ENCODE measurements at regions not wholly inside any gene's neighbourhood (a gene's known extent, or its start where the extent isn't known, plus 50 kb on each side); places are given as distances from the start of the nearest gene placed in this dataset.
A peak's percentile ranks its signal among the peaks of the same experiment; 100 is the strongest.
"Not testable (repeated sequence)": the region's sequence is repeated elsewhere in the genome, so short reads cannot be mapped to it uniquely, and the experiment has no call there.

- DNase-seq (ENCODE audit: low spot score) = no peak
These were observed 141.1 kb upstream of the PRSS16 start for GRCh38 chr6:27106382-27106781.

DNA sequence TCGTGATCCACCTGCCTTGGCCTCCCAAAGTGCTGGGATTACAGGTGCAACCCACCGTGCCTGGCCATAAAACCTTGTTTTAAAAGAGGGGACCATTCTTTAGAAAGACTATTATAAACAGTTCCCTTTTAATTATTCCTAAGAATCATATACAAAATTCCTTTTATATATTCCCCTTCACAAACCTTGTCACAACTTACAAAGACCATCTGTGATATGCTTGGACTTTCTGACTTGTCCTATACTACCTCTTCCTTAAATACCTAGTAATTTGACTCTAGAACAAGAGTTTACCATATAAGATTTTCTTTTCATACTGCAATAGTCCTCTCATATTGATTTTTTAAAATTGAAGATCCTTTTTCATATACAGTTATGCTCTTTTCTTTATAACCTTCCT lies 135.8 kb upstream of the PRSS16 start:
- no peak for DNase-seq (ENCODE audit: low spot score)

GRCh38 chr6:27112974-27113373 lies 134.5 kb upstream of the PRSS16 start:
- no peak for DNase-seq (ENCODE audit: low spot score)

DNA sequence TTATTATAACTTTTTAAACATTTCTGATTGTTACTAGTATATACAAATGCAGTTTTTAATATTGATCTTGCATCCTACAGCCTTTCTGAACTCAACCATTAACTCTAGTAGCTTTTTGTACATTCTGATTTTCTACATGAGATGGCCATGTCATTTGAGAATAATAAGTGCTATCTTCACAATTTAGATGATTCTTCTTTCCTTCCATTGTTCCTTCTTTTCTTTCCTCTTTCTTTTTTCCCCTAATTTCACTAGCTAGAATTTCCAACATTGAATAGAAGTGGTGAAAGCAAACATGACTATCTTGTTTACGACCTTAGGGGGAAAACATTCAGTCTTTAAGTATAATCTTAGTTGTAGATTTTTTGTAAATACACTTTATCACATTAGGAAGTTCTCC lies 128.2 kb upstream of the PRSS16 start:
- no peak for DNase-seq (ENCODE audit: low spot score)

DNA sequence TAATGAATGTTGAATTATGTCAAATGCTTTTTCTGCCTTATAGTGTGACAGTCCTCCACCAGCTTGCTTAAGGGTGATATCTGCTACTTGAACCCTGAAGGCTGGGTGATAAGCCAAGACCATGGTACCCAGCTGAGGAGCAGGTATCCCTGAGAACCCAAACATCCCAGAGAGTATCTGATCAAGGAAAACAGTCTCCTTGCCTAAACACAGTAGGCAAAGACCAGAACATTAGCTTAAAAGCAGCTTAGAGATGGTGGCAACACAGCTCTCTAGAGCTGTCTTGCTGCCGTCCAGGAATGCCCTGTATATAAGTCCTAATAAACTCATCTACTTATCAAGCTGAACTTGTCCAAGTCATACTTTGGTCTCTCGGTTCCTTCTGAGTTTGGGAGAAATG lies 127.7 kb upstream of the PRSS16 start:
- no peak for DNase-seq (ENCODE audit: low spot score)

DNA sequence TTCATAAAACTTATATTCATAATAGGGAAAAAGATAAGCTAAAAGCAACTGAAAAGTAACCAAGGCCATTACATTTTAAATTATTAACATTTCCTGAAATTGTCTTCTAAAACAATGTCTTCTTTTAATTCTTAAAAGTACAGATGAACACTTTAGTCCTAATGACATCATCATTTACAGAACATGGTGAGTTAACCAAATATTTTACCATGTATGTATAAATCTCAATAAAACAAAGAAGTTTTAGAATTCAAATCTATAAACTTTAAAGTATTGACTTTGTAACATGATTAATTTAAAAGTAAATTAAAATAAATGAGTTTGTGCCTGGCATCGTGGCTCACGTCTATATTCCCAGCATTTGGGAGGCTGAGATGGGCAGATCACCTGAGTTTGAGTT lies 125.9 kb upstream of the PRSS16 start:
- no peak for DNase-seq (ENCODE audit: low spot score)

DNA sequence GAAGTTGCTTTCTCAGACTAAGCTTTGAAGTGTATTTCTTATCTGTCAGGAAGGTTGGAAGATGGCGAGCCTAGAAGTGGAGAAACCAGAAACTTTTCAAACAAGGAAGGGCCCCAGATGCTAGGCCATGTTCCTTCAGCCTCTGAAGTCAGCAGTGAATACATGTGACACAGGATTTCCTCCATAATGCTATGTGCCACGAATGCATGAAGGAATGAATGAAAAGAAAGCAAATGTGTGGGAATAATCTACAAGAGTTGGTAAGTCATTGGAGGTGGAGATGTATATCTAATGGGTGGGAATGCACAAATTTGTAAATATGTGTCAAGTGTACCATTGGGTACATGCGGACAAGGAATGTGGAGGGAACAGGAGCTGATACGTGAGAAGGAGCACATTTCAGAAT lies 123.2 kb upstream of the PRSS16 start:
- DNase-seq (ENCODE audit: low spot score) = no peak

DNA sequence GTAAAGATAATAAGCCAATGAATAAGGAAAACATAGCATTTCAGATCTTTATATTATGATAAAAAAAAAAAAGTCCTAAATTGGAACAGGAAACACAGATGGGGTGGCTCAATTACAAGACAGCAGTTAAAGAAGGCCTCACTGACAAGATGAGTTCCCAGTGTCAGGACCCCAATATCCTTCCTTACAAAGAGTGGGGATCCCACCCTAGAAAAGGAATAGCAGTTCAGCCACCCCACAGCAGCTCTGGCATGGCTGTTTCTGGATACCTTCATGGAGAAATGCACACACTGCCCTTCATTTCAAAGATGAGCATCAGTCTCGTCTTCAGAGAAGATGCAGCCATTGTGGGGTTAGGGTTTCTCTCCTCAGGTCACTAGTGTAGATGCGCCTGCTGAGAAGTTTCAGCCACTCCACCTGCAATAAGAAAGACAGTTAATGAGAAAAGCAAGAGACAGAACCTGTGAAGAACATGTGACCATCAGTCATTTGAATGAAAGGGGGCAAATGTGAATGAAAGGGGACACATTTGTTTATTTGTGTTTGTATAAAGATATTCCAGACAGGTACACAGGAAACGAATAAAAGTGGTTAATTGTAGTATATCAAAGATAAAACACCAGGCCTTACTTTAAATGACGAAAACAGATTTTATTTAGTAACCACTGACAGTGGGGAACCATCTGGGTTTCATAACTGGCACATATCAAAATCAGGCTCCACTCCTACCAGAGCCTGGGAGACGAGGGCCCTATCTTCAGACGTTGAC lies 121.3 kb upstream of the PRSS16 start:
- no peak for DNase-seq (ENCODE audit: low spot score)

DNA sequence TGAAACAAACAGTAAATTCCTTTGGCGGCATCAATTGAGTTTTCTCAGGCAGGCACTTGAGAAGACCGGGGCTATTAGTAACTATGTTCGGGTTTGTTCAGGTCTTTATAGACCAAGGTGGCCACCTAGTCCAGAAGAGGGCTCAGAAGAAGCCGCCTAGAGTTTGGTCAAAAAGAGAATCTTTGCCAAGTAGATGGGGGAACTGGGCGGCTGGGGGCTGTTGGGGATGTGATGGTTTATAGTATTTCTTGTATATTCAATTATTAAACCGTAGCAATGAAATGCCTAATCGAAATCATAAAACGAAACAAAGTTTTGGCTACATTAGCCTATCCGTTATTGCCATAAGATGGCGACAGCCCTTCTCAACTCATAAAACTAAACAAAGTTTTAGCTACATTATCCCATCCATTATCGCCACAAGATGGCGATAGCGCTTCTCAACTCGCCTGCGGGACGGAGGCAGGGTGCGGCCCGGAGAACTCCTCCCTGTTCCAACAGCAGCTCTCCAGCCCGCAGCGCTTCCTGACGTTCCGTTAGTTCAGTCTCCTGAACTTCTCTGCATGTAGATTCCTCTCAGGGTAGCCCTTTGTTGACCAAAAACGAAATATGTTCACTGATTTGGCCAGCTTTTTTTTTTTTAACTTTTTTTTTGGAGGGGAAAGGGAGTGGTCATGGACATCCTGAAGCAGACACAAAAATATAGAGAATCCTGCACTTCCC lies 120.5 kb upstream of the PRSS16 start:
- peak; percentile 81 for DNase-seq (ENCODE audit: low spot score)

GRCh38 chr6:27127874-27128273 lies 119.6 kb upstream of the PRSS16 start:
- not testable (repeated sequence) for DNase-seq (ENCODE audit: low spot score)

GRCh38 chr6:27128311-27129094 lies 119.0 kb upstream of the PRSS16 start:
- no peak for DNase-seq (ENCODE audit: low spot score)

DNA sequence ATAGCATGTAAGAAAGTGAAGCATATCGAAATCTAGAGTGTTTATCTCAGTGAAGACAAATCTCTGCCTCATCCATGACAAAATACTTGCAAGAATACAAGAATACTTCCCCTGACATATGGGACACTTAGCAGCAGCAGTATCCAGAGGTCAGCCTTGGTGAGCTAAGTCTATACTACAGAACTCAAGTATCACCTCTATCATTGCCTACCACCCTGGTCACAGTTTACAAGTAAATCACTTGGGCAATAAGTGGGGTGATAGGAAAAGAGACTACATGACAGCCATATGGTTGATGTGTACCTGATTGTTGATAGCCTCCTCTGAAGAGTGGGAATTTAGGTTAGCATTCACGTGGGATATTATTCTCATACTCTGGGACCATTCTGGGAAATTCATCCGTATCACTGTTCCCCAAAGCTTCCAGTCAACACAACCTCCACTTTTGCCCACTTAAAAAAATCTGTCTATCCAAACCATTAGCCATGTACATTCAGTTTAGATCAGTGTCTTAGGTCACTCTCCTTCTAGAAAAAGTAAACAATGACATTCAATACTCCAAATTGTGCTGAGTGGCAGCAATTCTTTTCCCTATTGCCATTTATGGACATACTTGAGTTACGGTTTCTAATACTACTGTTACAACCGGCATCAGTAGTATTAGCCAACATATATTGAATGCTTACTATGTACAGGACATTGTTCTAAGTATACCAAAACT lies 118.2 kb upstream of the PRSS16 start:
- no peak for DNase-seq (ENCODE audit: low spot score)

DNA sequence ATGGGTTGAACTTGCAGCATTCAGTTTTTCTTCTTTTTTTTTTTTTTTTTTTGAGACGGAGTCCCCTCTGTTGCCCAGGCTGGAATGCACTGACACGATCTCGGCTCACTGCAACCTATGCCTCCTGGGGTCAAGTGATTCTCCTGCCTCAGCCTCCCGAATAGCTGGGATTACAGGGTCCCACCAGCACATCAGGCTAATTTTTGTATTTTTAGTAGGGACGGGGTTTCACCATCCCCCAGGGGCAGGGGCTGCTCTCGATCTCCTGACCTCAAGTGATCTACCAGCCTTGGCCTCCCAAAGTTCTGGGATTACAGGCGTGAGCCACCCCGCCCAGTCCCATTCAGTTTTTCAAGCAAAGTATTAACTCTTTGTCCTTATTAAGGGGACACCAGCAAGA lies 117.6 kb upstream of the PRSS16 start:
- DNase-seq (ENCODE audit: low spot score) = no peak

DNA sequence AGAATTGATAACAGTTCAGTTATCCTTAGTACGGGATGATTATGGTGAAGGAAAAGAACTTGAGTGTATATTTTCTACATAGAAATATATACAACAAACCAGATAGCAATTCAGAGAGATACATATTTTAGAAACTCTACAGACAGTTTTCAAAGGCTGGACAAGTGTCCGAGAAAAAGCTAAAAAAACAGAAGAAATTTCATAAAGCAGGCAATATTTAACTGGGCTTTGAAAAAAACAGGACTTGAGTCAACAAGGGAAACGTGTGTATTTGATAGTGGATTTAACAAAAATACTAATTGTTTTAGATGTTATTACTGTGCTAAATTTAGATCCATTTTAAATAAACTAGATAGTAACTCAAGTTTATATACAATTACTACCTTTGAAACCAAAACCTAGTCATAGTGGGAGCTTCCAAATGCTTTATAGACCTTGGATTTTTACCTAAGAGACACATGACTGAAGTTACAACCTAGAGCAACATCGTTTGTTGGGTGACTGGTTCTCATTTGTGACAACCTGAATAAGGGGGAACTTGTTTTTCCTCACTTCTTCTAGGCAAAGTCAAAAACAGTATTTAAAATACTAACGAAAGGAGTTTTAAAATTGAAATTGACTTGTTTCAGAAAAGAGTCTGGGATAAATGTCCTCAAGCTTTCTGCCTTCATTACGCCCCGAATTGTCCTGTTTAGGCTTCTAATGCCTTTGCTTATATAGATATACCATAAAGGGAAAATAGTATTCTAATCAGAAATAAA lies 116.7 kb upstream of the PRSS16 start:
- no peak for DNase-seq (ENCODE audit: low spot score)

DNA sequence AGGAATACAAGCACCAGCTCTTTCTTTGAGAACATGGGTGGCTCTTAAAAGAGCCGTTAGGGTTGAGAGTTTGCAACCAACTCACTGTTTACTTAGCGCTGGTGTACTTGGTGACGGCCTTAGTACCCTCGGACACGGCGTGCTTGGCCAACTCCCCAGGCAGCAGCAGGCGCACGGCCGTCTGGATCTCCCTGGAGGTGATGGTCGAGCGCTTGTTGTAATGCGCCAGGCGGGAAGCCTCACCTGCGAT lies 115.3 kb upstream of the PRSS16 start:
- not testable (repeated sequence) for DNase-seq (ENCODE audit: low spot score)

- peak; percentile 86 for DNase-seq (ENCODE audit: low spot score)
These were observed 114.8 kb upstream of the PRSS16 start for GRCh38 chr6:27132532-27133280.

- no peak for DNase-seq (ENCODE audit: low spot score)
These were observed 113.9 kb upstream of the PRSS16 start for GRCh38 chr6:27133281-27134227.

GRCh38 chr6:27135087-27135657 lies 112.3 kb upstream of the PRSS16 start:
- no peak for DNase-seq (ENCODE audit: low spot score)

- no peak for DNase-seq (ENCODE audit: low spot score)
These were observed 111.3 kb upstream of the PRSS16 start for GRCh38 chr6:27136077-27136644.
